Panc1 (cell line): ENCODE measurements at regions not wholly inside any gene's neighbourhood (a gene's known extent, or its start where the extent isn't known, plus 50 kb on each side); places are given as distances from the start of the nearest gene placed in this dataset.

ENCODE experiments used
- ATAC-seq: fragments of 200-7000 bp; cut with Tn5 transposase; 2 replicates; pipeline ENCODE4 v1.9.1; 2020; ENCODE audit warnings: mild to moderate bottlenecking, moderate library complexity
- BruUV-seq: library from RNA; stranded (reverse); fragments of 400-500 nt; replicated peaks from 2 replicates; lab custom pipeline; 2021; lab: Mats Ljungman, UMichigan
- CTCF ChIA-PET: fragments of 300-600 bp; sonication (Branson Sonifier 250); formaldehyde crosslinking; loops from one replicate; lab custom pipeline; 2022; ENCODE audit warnings: antibody characterized with exemption; lab: Charles Lee
- POLR2A ChIA-PET: fragments of 300-600 bp; sonication (Branson Sonifier 250); formaldehyde crosslinking; loops from one replicate; lab custom pipeline; 2022; ENCODE audit warnings: antibody characterized with exemption; lab: Charles Lee
- DNase-seq: peaks from one replicate; pipeline ENCODE4 v3.0.0-alpha.2; 2010; ENCODE audit warnings: low read depth, low spot score
- H3K27ac ChIP-seq: 2 replicates; pipeline ENCODE4 v1.5.1; 2011; ENCODE audit warnings: mild to moderate bottlenecking, low read length, inconsistent platforms
- H3K27me3 ChIP-seq: fragments of 200-500 bp; sonication (Bioruptor generic); 2 replicates; pipeline ENCODE4 v1.6.0; 2014; ENCODE audit warnings: low read length, inconsistent platforms; ENCODE audit not compliant: control insufficient read depth, insufficient read depth
- H3K36me3 ChIP-seq: fragments of 200-500 bp; sonication (Bioruptor generic); 2 replicates; pipeline ENCODE4 v1.5.1; 2014; ENCODE audit warnings: inconsistent platforms, mild to moderate bottlenecking, low read length, moderate library complexity; ENCODE audit not compliant: control insufficient read depth, insufficient read depth
- H3K4me1 ChIP-seq: 2 replicates; pipeline ENCODE4 v1.5.1; 2011; ENCODE audit warnings: inconsistent platforms, mild to moderate bottlenecking, low read length, moderate library complexity; ENCODE audit not compliant: control insufficient read depth, insufficient read depth
- H3K4me3 ChIP-seq, 2 experiments: 2 replicates each; pipeline ENCODE4 v1.5.1; 2011 to 2012; ENCODE audit warnings: low read depth in 2 of 2, low read length in 2 of 2, mild to moderate bottlenecking in 2 of 2, inconsistent platforms in 1 of 2, moderate library complexity in 1 of 2
- H3K9me3 ChIP-seq: fragments of 200-500 bp; sonication (Bioruptor generic); 2 replicates; pipeline ENCODE4 v1.5.1; 2014; ENCODE audit warnings: low read depth, mild to moderate bottlenecking, inconsistent platforms, low read length, moderate library complexity; ENCODE audit not compliant: control insufficient read depth, insufficient read depth
- POLR2AphosphoS5 ChIP-seq: IDR thresholded peaks from 2 replicates; pipeline ENCODE4 v1.6.1; 2012; ENCODE audit warnings: mild to moderate bottlenecking, low read depth, low read length, moderate library complexity
- SIN3A ChIP-seq: IDR thresholded peaks from 2 replicates; pipeline ENCODE4 v1.6.1; 2012; ENCODE audit warnings: low read depth, mild to moderate bottlenecking, low read length, moderate library complexity, borderline replicate concordance; ENCODE audit not compliant: insufficient read depth
- TCF7L2 ChIP-seq: IDR thresholded peaks from 2 replicates; pipeline ENCODE4 v1.6.1; 2011; ENCODE audit warnings: mild to moderate bottlenecking, low read depth, low read length, inconsistent platforms
- in situ Hi-C: cut with HindIII; loops from 2 replicates; pipeline ENCODE4 v1.10.0; 2016; ENCODE audit warnings: low sequenced_read_pairs, low pct_unique_long_range_greater_than_20kb
- intact Hi-C: fragments of 100-400 bp; cut with micrococcal nuclease; formaldehyde crosslinking; loops from one replicate; pipeline ENCODE4 v1.10.0; 2022; ENCODE audit not compliant: unreplicated experiment
- TF ChIP-seq, protein P1 (sequence below): fragments of 450-650 bp; IDR thresholded peaks from 2 replicates; pipeline ENCODE4 v1.5.1; 2017; ENCODE audit warnings: mild to moderate bottlenecking
- TF ChIP-seq, protein P2 (sequence below), 2 experiments: IDR thresholded peaks; 2 replicates each; pipeline ENCODE4 v1.6.1; 2011 to 2012; ENCODE audit warnings: low read depth in 2 of 2, control low read depth in 1 of 2, low read length in 1 of 2, mild to moderate bottlenecking in 1 of 2, moderate library complexity in 1 of 2; ENCODE audit not compliant: insufficient read depth in 1 of 2

DNA sequence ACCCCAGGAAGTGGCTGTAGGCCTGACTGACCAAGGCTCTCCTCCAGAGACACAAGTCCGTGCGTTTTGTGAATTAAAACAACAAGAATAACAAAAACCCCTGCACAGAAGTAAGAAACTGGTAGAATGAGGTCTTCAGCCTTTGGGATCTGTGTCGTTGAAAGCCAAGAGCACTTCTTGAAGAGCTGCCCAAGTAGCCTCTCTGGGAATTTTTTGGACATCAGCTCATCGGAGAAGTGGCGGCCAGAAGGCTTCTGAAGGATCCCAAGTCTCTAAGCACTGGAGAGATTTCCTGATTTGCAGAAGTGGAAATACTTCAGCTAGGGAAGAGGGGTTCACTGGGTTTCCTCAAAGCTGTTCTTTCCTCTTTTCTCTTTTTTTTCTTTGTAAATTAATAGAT lies 100.4 kb upstream of the ZNF536 start:
- Histone ChIP-seq H3K4me1 (no peaks in the 10 kb centered on the region), H3K9me3 (no peaks in the 10 kb centered on the region; the same call in 1 of the 2 replicates), H3K27ac (no peak overlapping the region), H3K27me3 (peaks cover 28% of the 10 kb centered on the region), H3K4me3 (no peak overlapping the region), H3K36me3 (no peaks in the 10 kb centered on the region)
- ATAC-seq (no peak), DNase-seq (no peak)
- in situ Hi-C loops, result no loop called here
- TF ChIP-seq POLR2AphosphoS5 (no peak), TCF7L2 (no peak)
- TF ChIP-seq, protein P1, sequence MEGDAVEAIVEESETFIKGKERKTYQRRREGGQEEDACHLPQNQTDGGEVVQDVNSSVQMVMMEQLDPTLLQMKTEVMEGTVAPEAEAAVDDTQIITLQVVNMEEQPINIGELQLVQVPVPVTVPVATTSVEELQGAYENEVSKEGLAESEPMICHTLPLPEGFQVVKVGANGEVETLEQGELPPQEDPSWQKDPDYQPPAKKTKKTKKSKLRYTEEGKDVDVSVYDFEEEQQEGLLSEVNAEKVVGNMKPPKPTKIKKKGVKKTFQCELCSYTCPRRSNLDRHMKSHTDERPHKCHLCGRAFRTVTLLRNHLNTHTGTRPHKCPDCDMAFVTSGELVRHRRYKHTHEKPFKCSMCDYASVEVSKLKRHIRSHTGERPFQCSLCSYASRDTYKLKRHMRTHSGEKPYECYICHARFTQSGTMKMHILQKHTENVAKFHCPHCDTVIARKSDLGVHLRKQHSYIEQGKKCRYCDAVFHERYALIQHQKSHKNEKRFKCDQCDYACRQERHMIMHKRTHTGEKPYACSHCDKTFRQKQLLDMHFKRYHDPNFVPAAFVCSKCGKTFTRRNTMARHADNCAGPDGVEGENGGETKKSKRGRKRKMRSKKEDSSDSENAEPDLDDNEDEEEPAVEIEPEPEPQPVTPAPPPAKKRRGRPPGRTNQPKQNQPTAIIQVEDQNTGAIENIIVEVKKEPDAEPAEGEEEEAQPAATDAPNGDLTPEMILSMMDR, result no peak
- intact Hi-C loops, result no loop called here
- ChIA-PET CTCF (no interaction called here), POLR2A (no interaction called here)
- BruUV-seq, result no TSS peak

DNA sequence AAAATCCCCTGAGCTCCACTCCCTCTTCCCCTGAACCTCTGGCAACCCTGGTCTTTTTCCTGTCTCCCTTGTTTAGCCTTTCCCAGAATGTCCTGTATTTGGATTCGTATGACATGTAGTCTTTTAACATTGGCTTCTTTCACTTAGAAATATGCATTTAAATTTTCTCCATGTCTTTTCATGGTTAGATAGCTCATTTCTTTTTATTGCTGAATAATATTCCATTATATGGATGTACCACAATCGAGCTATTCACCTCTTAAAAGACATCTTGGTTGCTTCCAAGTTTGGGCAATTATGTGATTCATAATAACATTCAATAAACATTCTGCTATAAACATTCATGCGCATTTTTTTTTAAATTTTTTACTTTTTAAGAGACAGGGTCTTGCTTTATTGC lies 99.6 kb upstream of the ZNF536 start:
- Histone ChIP-seq H3K9me3 (no peaks in the 10 kb centered on the region; the same call in 1 of the 2 replicates), H3K27me3 (peaks cover 24% of the 10 kb centered on the region), H3K36me3 (no peaks in the 10 kb centered on the region), H3K4me1 (no peaks in the 10 kb centered on the region), H3K4me3 (no peak overlapping the region), H3K27ac (no peak overlapping the region)
- in situ Hi-C loops, result no loop called here
- CTCF ChIA-PET, result no interaction called here
- POLR2A ChIA-PET, result no interaction called here
- intact Hi-C loops, result no loop called here
- ATAC-seq (no peak), DNase-seq (no peak)
- BruUV-seq, result no TSS peak
- TF ChIP-seq SIN3A (no peak), POLR2AphosphoS5 (no peak), TCF7L2 (no peak)
- TF ChIP-seq, protein P2, sequence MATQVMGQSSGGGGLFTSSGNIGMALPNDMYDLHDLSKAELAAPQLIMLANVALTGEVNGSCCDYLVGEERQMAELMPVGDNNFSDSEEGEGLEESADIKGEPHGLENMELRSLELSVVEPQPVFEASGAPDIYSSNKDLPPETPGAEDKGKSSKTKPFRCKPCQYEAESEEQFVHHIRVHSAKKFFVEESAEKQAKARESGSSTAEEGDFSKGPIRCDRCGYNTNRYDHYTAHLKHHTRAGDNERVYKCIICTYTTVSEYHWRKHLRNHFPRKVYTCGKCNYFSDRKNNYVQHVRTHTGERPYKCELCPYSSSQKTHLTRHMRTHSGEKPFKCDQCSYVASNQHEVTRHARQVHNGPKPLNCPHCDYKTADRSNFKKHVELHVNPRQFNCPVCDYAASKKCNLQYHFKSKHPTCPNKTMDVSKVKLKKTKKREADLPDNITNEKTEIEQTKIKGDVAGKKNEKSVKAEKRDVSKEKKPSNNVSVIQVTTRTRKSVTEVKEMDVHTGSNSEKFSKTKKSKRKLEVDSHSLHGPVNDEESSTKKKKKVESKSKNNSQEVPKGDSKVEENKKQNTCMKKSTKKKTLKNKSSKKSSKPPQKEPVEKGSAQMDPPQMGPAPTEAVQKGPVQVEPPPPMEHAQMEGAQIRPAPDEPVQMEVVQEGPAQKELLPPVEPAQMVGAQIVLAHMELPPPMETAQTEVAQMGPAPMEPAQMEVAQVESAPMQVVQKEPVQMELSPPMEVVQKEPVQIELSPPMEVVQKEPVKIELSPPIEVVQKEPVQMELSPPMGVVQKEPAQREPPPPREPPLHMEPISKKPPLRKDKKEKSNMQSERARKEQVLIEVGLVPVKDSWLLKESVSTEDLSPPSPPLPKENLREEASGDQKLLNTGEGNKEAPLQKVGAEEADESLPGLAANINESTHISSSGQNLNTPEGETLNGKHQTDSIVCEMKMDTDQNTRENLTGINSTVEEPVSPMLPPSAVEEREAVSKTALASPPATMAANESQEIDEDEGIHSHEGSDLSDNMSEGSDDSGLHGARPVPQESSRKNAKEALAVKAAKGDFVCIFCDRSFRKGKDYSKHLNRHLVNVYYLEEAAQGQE (IDR thresholded peaks at IDR 0.05; ENCODE audit: insufficient read depth in 1 of 2, low read depth in 2 of 2, low read length in 1 of 2), result no peak
- TF ChIP-seq, protein P1, result no peak
